GM19239 (cell line): ENCODE measurements at regions not wholly inside any gene's neighbourhood (a gene's known extent, or its start where the extent isn't known, plus 50 kb on each side); places are given as distances from the start of the nearest gene placed in this dataset.

ENCODE experiments used
- DNase-seq: peaks from one replicate; pipeline ENCODE4 v3.0.0; 2011; ENCODE audit warnings: low spot score; ENCODE audit not compliant: insufficient read length
- FAIRE-seq: peaks from 2 replicates; lab custom pipeline; 2011; peaks lifted over from hg19 to GRCh38; lab: Jason Lieb, UNC

DNA sequence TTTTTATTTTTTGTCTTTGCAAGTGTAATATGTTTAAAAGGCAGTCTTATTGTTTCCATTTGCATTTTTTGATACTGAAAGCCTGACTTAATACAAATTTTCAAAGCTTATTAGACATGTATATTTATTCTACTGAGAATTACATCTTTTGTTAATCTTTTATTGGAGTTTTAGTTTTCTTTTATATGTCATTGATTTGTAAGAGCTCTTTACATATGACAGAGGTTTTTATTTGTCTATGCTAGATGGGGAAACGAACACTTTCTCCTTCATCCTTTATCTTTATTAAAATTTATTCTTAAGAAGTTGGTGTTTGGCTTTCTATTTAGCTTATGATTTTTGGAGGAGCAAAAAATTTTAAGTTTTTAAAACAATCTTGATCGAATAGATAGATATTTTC lies 234.4 kb upstream of the SRRM4 start:
- DNase-seq (no peak), FAIRE-seq (no peak)

DNA sequence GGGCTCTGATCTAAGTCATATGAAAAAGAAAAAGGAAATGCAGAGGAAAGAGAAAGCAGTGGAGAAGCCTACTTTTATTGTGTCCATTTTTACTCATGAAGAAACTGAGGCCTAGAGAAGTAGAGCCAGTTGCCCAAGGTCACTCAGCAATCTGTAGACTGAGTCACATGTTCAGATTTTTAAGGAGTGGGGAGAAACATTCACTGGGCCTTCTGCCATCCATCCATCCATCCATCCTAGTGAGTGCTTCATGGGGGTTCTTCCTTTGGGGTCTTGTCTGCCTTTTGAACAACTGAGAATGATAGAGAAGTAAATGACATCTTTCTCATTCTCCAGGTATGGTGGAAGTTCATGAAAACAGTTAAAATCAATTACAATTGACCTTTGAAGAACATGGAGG lies 233.6 kb upstream of the SRRM4 start:
- FAIRE-seq (no peak), DNase-seq (no peak)

DNA sequence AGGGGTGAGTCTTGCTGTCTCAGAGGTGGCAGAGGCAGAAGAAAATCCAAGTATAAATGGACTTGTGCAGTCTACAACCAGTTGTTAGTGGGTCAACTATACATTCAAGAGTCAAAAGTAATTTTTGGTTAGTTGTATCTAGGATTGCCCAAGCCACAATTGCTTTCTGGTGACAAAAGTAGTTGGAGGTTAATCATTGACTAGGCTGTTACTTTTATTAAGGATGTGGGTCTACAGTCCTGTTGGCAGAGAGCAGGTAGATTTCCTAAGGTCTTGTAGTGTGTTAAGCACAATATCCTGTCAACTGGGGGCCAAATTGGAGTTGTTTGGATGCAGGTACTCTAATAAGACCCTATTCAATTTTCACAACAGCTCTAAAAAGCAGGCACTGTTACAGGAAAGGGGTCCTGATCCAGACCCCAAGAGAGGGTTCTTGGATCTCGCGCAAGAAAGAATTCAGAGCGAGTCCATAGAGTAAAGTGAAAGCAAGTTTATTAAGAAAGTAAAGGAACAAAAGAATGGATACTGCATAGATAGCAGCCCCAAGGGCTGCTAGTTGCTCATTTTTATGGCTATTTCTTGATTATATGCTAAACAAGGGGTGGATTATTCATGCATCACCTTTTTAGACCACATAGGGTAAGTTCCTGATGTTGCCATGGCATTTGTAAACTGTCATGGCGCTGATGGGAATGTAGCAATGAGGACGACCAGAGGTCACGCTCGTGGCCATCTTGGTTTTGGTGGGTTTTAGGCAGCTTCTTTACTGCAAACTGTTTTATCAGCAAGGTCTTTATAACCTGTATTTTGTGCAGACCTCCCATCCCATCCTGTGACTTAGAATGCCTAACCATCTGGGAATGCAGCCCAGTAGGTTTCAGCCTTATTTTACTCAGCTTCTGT lies 232.6 kb upstream of the SRRM4 start:
- FAIRE-seq (no peak), DNase-seq (no peak)

DNA sequence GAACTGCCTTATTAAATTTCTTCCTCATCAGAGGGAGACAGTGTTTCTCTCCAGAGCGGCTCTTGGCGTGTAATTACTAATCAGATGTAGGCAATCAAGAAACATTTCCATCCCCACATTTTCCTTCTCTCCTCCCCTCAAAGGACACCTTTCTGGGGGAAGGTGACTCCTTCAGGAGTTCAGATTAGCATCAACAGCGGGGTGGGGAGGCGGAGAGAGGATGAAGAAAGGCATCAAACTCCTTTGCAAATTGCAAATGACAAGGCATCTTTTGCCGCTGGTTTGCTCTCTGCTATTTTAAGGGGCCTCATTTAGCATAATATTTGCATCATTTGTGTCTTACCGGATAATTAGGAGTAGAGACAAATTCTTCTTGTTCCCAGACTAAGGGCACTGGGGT lies 231.7 kb upstream of the SRRM4 start:
- FAIRE-seq (no peak), DNase-seq (no peak)

DNA sequence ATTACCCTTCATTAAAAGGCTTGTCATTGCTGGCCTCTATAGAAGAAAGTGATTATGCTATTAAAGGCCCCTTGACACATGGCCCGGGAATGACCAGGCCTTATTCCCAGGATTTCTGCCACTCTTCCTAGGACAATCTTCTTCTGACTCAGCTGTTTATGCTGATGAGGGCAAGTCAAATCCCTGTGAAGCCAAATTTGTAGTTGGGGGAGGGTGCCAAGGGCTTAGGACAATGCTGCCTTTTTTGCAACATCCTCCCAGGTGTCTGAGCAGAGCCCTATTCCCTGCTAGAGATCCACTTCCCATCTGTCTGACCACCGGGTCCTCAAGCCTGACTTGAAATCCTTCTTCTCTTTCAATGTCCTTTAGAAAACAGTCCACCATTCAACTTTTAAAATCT lies 230.7 kb upstream of the SRRM4 start:
- DNase-seq (no peak), FAIRE-seq (no peak)

DNA sequence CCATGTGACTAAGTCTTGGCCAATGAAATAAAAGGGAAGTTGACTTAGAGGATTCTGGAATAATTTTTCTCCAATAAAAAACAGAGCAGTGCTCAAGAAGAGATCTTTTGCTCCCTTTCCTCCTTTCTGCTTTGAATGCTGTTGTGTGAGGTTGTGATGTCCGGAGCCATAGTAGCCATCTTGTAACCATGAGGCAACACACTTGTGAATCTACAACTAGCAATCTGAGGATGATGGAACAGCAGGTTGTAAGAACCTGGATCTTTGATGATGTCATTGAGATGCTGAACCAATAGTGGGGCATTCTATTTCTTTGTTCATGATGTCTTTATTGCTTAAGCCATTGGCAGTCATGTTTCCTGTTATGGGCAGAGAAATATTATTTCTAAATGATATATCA lies 230.0 kb upstream of the SRRM4 start:
- FAIRE-seq (no peak), DNase-seq (no peak)

DNA sequence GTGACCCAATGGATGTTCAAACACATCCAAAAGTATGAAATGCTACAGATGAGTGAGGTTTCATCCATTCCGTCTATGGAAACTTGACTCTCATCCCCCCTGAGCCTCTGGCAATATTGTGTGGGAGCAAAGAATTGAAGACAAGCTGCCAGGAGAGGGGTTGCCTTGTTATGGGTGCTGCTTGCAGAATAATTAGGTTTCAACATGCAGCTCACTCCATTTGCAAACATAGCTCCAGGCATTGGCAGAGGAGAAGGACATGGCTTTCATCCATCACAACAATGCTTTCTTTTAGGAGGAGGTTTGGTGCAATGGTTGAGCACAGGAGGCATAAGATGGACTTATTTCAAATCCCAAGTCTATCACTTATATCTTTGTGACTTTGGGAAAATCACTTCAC lies 220.7 kb upstream of the SRRM4 start:
- DNase-seq, result no peak
- FAIRE-seq, result no peak

DNA sequence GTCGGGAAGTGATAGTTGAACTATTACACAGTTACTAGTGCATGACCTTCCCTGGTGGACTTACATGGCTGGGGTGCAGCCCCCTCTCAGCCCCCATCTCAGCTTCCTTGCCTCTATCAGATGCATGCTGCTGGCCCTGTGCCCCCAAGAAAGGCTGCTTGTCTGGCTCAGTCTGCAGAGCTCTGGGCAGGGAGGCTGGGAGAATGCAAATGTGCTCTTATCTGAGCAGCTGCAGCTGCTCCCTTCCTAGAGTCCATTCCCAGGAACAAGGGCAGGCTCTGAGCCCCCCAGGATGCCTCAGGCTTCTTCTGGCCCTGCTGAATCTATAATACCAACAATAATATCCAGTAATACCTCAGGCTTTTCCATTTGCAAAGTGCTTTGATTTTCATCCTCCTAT lies 218.1 kb upstream of the SRRM4 start:
- DNase-seq (no peak), FAIRE-seq (no peak)

DNA sequence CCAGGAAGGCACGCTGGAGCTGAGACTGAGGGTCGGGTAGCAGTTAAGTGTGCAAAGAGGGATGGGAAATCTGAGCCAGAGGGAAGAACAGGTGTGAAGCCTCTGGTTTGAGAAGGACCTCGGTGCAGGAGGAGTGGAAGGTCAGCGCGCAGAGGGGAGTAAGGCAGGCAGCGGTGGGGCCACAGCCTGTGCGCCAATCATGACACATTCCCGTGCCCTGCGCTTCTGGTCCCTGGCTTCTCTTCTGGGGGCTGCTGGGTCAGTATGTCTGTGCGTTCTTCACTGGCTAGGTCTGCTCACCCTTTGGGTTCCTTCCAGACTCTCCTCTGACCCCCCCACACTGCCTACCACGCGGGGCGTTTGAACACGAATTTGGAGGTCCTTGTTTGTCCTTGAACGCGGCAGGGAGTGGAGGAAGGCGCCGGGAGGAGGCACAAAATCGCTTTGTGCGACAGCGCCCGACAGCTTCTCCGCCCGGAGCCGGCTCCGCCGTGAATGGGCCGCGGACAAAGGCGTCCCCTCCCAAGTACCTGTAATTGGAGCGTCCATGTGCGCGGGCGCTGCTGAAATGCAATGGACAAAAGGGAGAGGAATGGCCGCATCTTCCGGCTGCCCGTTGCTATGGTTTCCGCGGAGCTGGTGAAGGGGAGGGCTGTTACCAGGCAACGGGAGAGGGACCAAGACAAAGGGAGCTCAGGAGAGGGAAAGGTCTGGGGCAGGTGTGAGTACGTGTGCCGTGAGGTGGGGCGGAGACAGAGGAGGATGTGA lies 207.2 kb upstream of the SRRM4 start:
- FAIRE-seq, result no peak
- DNase-seq, result no peak

DNA sequence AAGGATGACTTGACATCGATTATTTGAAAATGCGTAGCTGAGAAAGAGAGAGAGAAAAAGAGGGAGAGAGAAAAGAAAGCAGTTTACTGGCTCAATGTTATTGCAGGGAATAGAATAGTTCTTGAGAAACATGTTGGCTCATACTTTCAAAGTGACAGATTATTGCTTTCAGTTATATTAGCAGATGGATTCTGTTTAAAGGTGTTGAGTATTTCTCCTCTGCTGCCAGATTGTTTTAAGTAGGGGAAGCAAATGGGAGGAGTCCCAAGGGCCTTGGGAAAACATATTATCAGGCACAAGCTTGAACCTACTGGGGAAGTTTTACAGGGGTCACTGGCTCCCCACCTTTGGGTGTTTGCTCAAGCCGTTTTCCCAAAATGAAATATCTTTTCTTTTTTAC lies 203.8 kb upstream of the SRRM4 start:
- FAIRE-seq (no peak), DNase-seq (no peak)

DNA sequence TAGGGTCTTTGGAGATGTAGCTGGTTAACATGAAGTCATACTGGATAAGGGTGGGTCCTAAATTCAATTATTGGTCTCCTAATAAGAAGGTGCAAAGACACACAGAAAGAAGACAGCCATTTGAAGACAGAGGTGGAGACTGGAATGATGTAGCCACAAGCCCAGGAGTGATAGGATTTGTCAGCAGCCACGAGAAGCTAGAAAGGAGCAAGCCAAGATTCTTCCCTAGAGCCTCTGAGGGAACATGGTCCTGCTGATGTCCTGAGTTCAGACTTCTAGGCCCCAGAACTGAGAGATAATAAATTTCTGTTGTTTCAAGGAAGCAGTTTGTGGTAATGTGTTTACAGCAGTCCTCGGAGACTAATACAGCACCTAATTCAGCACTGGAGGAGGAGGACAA lies 203.3 kb upstream of the SRRM4 start:
- no peak for DNase-seq
- FAIRE-seq, result no peak

DNA sequence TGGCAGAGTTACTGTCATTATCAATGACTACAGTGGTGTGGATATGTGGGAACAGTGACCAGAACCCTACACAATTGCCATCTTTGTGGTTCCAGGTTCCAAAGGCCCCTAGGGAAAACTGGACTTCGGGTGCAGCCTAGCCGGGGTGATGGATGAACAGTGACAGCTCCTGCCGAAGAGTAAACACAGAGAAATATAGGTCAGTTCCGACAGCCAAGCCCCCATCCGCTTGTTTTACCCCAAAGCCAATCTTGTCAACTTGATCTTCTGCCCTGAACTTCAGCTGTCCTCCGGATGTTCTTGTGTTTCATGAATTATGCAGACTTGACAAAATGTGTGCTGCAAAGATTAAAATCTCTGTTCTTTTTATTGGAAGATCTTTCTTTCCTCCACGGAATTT lies 200.4 kb upstream of the SRRM4 start:
- DNase-seq (no peak), FAIRE-seq (no peak)

DNA sequence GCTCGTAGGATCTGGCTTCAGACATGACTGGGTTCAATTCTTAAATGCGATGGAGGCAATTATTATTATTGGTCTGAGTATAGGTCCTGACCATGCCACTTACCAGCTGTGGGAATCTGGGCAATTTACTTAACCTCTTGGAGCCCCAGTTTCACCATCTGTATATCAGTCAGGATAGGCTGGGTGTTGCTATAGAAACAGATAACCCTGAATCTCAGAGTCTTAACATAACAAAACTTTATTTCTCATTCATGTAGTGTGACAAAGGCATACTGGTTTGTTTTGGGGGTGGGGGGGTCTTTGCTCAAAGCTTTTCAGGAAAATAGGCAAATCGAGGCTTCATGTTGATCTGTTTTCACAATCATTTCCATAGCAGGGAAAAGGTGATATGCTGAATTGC lies 199.6 kb upstream of the SRRM4 start:
- FAIRE-seq, result no peak

DNA sequence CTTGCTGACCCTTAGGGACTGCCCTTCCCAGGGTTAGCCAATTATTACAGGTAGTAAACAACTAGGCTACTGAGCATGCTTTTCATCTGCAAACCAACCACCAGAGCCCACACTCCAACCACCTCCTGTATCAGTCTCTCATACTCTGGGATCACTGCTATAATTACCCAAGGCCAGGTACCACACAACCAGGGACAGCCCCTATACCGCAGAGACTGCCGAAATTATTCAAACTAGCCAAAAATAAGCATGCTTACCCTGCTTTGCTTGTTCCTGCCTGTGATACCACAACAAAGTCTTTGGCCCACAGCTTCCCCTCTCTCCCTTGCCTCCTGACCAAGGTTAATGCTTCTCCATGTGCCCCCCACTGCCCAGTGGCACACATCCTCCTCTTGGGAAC lies 197.6 kb upstream of the SRRM4 start:
- no peak for DNase-seq
- no peak for FAIRE-seq

More for the DNA sequence above, 199.6 kb upstream of the SRRM4 start:
- DNase-seq, result no peak

DNA sequence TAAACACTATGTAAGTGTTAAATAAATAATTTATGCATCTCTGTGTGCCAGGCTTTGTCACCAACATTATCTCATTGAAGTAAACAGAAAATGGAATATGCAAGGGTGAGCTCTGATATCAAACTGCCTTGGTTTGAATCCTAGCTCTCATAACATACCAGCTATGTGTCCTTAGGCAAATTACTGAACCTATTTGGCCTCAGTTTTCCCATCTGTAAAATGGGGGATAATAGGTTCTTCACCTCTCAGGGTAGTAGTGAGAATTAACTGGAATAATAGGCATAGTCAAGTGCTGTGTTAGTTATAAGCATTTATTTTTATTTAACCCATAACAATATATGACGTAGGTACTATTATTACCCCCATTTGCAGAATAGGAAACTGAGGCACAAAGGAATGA lies 190.8 kb upstream of the SRRM4 start:
- DNase-seq (no peak), FAIRE-seq (no peak)

DNA sequence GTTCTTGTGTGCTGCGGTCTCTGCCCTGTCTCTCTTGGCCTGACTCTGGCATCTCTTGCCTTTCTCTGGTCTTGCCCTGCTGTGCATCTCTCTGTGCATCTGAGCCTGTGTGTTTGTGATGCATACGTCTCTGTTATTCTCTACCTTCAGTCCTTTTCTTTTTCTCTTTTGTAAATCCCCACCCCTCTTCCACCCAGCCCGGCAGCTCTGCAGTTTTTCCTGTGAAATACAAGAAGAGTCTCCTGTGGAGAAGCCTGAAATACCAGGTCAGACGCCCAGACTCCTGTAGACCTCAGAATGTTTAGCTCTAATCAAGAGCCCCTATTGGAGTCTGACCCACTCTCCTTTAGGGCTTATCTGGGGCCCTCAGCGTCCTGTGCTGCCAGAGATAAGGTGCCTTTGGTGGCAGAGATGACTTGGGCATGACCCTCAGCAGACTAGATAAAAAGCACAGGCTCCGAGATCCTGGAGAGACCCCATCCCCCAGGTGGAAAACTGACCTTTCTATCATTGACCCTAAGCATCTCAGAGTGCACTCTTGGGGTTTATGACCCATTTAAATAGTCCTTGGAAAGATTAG lies 167.5 kb upstream of the SRRM4 start:
- FAIRE-seq (no peak), DNase-seq (no peak)

DNA sequence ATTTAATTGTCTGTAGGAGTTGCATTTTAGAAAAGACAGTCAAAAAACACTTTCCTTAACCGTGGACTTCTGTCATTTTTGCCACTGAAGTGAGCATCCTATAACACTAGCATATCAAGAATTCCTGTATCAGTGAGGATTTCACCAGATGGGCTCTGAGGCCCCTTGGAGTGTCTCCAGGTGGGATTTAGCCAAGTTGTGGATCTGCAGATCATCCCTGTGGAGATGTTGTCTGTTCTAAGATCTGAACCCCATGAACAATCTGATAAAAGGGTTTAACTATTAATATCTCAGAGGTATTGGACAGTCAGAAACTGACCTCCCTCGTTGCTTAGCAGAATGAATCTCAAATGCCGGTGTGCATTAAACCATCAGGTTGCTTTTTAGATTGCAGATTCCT lies 165.0 kb upstream of the SRRM4 start:
- no peak for FAIRE-seq
- DNase-seq, result no peak

DNA sequence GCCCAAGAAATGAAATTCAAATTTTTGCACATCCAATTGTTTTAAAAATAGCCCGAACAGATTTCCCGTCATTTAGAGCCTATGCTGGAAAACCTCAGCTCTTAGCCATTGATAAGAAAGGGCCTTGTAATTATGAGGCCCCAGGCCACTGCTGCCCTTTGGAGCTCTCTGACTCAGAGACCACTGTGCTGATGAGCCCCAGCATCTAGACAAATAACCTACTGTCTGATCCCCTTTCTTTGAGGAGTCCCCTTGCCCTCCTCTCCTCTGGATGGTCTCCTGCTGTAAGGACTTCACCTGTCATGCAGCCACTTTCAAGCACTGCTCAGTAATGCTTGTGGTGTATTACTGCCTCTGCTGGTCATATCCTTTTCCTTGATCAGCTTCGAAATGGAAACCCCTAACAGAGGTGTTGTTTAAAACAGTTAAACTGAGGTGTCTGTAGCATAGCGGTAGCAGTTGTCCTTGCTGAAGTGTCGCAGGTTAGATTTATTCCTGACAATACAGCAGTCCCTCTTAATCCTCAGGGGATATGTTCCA lies 159.9 kb upstream of the SRRM4 start:
- FAIRE-seq (no peak), DNase-seq (no peak)

DNA sequence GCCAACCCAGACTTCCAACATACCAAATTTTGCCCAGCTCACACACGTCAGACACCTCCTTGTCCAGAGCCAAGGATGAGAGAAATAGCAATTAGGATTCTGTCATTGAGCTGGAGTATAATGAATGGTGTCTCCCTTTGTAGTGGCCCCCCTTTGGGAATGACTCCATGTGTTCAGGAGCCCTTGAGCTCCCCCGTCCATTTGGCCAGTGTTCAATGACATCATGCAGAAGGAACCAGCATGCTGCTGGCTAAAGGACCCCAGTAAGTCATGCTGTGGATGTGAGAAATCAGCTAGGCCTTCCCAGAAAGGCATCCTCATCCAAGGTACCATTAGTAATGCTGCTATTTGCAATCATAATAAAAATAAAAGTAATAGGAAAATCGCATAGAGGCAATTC lies 158.8 kb upstream of the SRRM4 start:
- FAIRE-seq (no peak), DNase-seq (no peak)

DNA sequence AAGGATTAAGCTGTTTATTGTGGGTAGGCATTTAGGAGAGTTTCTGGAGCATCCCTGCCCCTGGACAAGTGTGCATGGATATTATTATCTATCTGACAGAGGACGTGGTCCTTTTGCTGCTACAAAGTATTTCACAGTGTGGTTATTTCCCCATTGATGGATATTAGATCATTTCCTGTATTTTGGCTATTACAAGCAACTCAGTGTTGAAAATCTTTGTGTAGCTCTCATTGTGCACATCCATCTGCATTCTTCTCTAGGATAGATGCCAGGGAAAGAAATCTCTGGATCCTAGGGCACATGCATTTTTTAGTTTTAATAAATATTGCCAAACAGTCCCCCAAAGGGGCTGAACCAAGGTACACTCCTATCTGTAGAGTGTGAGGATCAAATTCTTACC lies 154.3 kb upstream of the SRRM4 start:
- no peak for DNase-seq

DNA sequence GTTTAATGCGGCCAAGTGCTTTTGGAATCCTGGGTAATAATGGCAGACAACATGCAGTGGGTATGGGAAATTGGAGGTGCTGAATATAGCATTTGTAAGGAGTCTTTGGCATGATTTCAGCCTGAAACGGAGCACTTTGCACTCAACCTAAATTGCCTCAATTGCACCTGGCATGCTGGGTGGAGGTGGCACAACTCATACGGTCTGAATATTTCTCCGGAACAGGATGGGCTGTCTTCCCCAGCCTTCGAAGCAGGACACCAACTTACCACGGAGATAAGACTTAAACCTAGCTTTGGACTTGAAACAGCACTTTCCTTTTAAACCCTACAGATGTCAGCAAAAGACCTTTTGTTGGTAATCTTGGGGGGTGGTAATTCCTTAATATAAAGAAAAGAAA lies 153.7 kb upstream of the SRRM4 start:
- no peak for FAIRE-seq
- DNase-seq, result no peak

More for the DNA sequence above, 154.3 kb upstream of the SRRM4 start:
- FAIRE-seq, result no peak
